ENCODE measurements at regions not wholly inside any gene's neighbourhood (a gene's known extent, or its start where the extent isn't known, plus 50 kb on each side); places are given as distances from the start of the nearest gene placed in this dataset.

DNA sequence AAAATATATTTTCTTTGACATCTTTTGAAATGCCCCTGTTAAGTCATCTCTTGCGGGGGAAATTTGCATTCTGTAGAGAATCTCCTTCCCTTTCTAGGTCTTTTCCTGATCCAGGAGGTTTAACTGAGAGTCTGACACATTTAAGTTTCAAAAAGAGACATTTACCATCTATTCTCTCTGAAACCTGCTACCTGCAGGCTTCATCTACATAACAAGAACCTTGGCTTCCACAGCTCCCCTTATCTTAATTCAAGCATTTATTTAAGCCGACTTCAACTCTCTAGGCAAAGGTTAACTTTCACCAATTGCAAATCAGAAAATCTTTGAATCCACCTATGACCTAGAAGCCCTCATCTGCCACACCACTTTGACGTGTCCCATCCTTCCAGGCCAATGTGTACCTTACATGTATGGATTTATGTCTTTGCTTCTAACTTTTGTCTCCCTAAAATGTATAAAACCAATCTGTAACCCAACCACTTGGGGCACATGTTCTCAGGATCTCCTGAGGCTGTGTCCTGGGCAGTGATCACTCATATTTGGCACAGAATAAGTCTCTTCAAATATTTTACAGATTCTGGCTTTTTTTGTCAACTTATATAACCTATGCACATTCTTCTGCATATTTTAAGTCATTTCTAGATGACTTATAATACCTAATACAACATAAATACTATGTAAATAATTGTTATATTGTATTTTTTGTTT lies 666.7 kb downstream of the UTRN start:
- TF ChIP-seq ZNF384 (IDR thresholded peaks at IDR 0.05): no peak
- no peak for TF ChIP-seq SUZ12 (IDR thresholded peaks at IDR 0.05)
- no peak for TF ChIP-seq BHLHE40 (IDR thresholded peaks at IDR 0.05; ENCODE audit: borderline replicate concordance)
- TF ChIP-seq FOXA1 (IDR thresholded peaks at IDR 0.05): no peak
